Esophagus muscularis mucosa (tissue), 4 donors: ENCODE measurements at regions not wholly inside any gene's neighbourhood (a gene's known extent, or its start where the extent isn't known, plus 50 kb on each side); places are given as distances from the start of the nearest gene placed in this dataset.
A peak's percentile ranks its signal among the peaks of the same experiment; 100 is the strongest.

ENCODE experiments used
- DNase-seq: peaks from one replicate; pipeline ENCODE4 v3.0.0-alpha.2; 2017; ENCODE audit errors: extremely low spot score
- H3K27ac ChIP-seq, 4 donors: fragments of 200-600 bp; sonication (generic); replicated peaks in 1 of 4; 1 replicate in 3 of 4; 2 replicates in 1 of 4; pipeline ENCODE4 v1.5.1; 2016 to 2019; ENCODE audit warnings: mild to moderate bottlenecking in 1 of 4
- H3K27me3 ChIP-seq, 4 donors: fragments of 200-600 bp; sonication (generic); one replicate each; pipeline versions ENCODE4 v1.5.1 to v1.6.0; 2016 to 2019
- H3K36me3 ChIP-seq, 4 donors: fragments of 200-600 bp; sonication (generic); one replicate each; pipeline ENCODE4 v1.5.1; 2016 to 2019
- H3K4me1 ChIP-seq, 4 donors: fragments of 200-600 bp; sonication (generic); one replicate each; pipeline ENCODE4 v1.5.1; 2016 to 2019
- H3K4me3 ChIP-seq, 4 donors: fragments of 200-600 bp; sonication (generic); 1 replicate in 2 of 4; 2 replicates in 2 of 4; pipeline ENCODE4 v1.5.1; 2016 to 2019; ENCODE audit warnings: mild to moderate bottlenecking in 4 of 4, moderate library complexity in 1 of 4
- H3K9me3 ChIP-seq, 4 donors: fragments of 200-600 bp; sonication (generic); 1 replicate in 3 of 4; 2 replicates in 1 of 4; pipeline ENCODE4 v1.5.1; 2016 to 2019
- EP300 ChIP-seq: sonication (generic); formaldehyde crosslinking; IDR thresholded peaks from one replicate; pipeline ENCODE4 v1.6.1; 2017; ENCODE audit warnings: antibody characterized with exemption
- POLR2A ChIP-seq: fragments of 450-650 bp; IDR thresholded peaks from one replicate; pipeline ENCODE4 v1.6.1; 2017; ENCODE audit warnings: antibody characterized with exemption, moderate library complexity, mild to moderate bottlenecking, low read depth
- POLR2AphosphoS5 ChIP-seq, 2 donors: sonication (generic); formaldehyde crosslinking; IDR thresholded peaks; one replicate each; pipeline ENCODE4 v1.6.1; 2017; ENCODE audit warnings: antibody characterized with exemption in 2 of 2
- whole genome bisulfite sequencing: methylation state at CpG from one replicate; pipeline ENCODE4 v1.1.5; 2018; 5-methylcytosine and 5-hydroxymethylcytosine counted together
- intact Hi-C: fragments of 100-400 bp; cut with DNase I; formaldehyde crosslinking; loops from one replicate; pipeline ENCODE4 v1.15.1; 2023
- TF ChIP-seq, protein P1 (sequence below), 3 experiments: fragments of 200-600 bp in 2 of 3; fragments of 450-650 bp in 1 of 3; sonication (generic) in 2 of 3; IDR thresholded peaks; one replicate each; pipeline ENCODE4 v1.5.1; 2017 to 2019; ENCODE audit warnings: antibody characterized with exemption in 3 of 3, mild to moderate bottlenecking in 2 of 3, moderate library complexity in 1 of 3

GRCh38 chr5:2185646-2186471, 303.1 kb upstream of the IRX4 start:
- peaks cover 0 to 40% (median 0%) of the 10 kb centered on the region in 4 donors for H3K27me3 ChIP-seq
- DNase-seq, result no peak

GRCh38 chr5:2184563-2185540, 302.1 kb upstream of the IRX4 start:
- Histone ChIP-seq H3K27me3 (peaks cover 0 to 47% (median 0%) of the 10 kb centered on the region in 4 donors), H3K36me3 (no peaks in the 10 kb centered on the region), H3K4me1 (peaks cover 0 to 5% (median 0%) of the 10 kb centered on the region in 4 donors), H3K4me3 (no peak overlapping the region), H3K9me3 (no peaks in the 10 kb centered on the region), H3K27ac (peak overlapping the region in 2 of 4 donors; percentile 27 to 43)
- DNase-seq, result no peak
- no peak for TF ChIP-seq POLR2AphosphoS5 (IDR thresholded peaks at IDR 0.05)
- no peak for TF ChIP-seq EP300
- TF ChIP-seq, protein P1, sequence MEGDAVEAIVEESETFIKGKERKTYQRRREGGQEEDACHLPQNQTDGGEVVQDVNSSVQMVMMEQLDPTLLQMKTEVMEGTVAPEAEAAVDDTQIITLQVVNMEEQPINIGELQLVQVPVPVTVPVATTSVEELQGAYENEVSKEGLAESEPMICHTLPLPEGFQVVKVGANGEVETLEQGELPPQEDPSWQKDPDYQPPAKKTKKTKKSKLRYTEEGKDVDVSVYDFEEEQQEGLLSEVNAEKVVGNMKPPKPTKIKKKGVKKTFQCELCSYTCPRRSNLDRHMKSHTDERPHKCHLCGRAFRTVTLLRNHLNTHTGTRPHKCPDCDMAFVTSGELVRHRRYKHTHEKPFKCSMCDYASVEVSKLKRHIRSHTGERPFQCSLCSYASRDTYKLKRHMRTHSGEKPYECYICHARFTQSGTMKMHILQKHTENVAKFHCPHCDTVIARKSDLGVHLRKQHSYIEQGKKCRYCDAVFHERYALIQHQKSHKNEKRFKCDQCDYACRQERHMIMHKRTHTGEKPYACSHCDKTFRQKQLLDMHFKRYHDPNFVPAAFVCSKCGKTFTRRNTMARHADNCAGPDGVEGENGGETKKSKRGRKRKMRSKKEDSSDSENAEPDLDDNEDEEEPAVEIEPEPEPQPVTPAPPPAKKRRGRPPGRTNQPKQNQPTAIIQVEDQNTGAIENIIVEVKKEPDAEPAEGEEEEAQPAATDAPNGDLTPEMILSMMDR (IDR thresholded peaks at IDR 0.05), result no peak
- TF ChIP-seq POLR2A, result no peak
- WGBS, result 70% methylated on average over 12 of the region's 12 CpGs
- intact Hi-C loops, result no loop called here

More at GRCh38 chr5:2185646-2186471, 303.1 kb upstream of the IRX4 start:
- WGBS, result 87% methylated on average over 24 of the region's 30 CpGs
- Histone ChIP-seq H3K9me3 (no peaks in the 10 kb centered on the region), H3K27ac (no peak overlapping the region), H3K36me3 (no peaks in the 10 kb centered on the region), H3K4me3 (no peak overlapping the region), H3K4me1 (peaks cover 0 to 5% (median 0%) of the 10 kb centered on the region in 4 donors)
- TF ChIP-seq, protein P1 (IDR thresholded peaks at IDR 0.05), result no peak
- no peak for TF ChIP-seq EP300
- TF ChIP-seq POLR2AphosphoS5 (IDR thresholded peaks at IDR 0.05), result no peak
- no peak for TF ChIP-seq POLR2A
- intact Hi-C loops, result no loop called here

DNA sequence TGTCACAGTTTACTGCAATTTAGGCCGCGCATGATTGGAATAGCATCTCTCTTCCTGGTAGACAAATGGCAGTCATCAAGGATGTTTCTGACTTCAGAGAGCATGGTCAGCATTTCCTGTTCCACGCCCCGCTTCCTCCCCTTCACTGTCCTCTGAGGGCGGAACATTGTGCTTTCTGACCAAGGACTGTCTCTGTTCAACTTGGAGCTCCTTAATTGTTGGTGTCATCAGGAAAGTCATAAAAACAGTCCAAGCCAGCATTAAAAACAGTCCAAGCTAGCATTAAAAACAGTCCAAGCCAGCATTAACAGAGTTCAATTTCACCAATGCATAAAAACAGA, 301.3 kb upstream of the IRX4 start:
- no peak for TF ChIP-seq EP300
- no peak for TF ChIP-seq POLR2AphosphoS5 (IDR thresholded peaks at IDR 0.05)
- TF ChIP-seq POLR2A, result no peak
- TF ChIP-seq, protein P1 (IDR thresholded peaks at IDR 0.05), result no peak
- no peaks in the 10 kb centered on the region for H3K36me3 ChIP-seq
- no peaks in the 10 kb centered on the region for H3K9me3 ChIP-seq
- H3K27ac ChIP-seq, result peak overlapping the region in 2 of 4 donors; percentile 27 to 43
- 49% methylated on average over 5 of the region's 5 CpGs for WGBS
- H3K4me1 ChIP-seq, result peaks cover 0 to 5% (median 0%) of the 10 kb centered on the region in 4 donors
- H3K4me3 ChIP-seq, result no peak overlapping the region
- no peak for DNase-seq
- H3K27me3 ChIP-seq, result peaks cover 0 to 51% (median 0%) of the 10 kb centered on the region in 4 donors
- intact Hi-C loops, result no loop called here

DNA sequence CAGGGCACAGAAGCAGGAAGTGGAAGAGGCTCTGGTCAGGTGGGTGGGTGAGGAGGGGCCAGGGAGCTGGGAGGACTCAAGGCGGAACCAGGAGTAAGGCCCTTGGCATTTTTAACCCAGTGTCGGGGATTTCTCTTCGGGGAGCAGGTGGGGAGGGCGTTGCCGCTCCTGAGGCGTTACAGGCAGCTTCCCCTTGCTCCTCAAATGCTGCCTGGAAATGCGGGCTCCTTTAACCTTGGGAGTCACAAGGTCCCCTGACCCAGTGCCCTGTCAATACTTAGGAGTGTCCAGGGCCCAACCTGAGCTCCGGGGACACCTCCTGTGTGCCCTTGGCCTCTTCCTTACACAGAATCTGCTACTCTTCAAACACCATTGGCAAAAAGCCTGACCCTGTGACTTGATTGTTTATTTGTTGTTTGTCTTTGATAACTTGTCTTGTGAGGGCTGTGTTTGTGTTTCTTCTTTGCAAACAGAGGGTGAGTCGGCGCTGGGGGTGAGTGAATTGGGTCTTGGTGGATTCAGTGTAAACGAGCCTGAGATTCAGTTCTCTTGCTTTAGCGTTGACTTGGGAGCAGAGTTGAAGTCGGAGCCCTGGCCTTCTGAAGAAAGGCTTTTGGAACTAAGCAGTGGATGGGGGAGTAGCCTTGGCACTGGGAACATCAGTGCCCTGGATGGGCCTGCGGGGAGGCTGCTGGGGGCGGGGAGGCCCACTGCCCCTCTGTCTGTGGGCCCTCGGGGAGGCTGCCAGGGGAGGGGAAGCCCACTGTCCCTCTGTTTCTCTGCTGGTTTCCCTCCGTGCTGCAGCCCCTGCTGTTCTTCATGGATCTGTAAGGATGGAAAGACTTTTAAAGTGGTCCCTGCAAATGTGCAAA, 300.7 kb upstream of the IRX4 start:
- intact Hi-C loops, result no loop called here
- no peak for DNase-seq
- no peak overlapping the region for H3K27ac ChIP-seq
- H3K4me1 ChIP-seq, result peaks cover 0 to 5% (median 0%) of the 10 kb centered on the region in 4 donors
- no peaks in the 10 kb centered on the region for H3K36me3 ChIP-seq
- H3K4me3 ChIP-seq, result no peak overlapping the region
- WGBS, result 67% methylated on average over 15 of the region's 17 CpGs
- no peaks in the 10 kb centered on the region for H3K9me3 ChIP-seq
- TF ChIP-seq POLR2A, result no peak
- H3K27me3 ChIP-seq, result peaks cover 0 to 57% (median 0%) of the 10 kb centered on the region in 4 donors
